Cerebellar nuclear complex (tissue), 1 donor: ENCODE measurements at regions not wholly inside any gene's neighbourhood (a gene's known extent, or its start where the extent isn't known, plus 50 kb on each side); places are given as distances from the start of the nearest gene placed in this dataset.

Experiments used
- DNase-seq, 2 experiments: peaks; one replicate each; lab custom pipeline; 2025; lab: John Stamatoyannopoulos, UW

DNA sequence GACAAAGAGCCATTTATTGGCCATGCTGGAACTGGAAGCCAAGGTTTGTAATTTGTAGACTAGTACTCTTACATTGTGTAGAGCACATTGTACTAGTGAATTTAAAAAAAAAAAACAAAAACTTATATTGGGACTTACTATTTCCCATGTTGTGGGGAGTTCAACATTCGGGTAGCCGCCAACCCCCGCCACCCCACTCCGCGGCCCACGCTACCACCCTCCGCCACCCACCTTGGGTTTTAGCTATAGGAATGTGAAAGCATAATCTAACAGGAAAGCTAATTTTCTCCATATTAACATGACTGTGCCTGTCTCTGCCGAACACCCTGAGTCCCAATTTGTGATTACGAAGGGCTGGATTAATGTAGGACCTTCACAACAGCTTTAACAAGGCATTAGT lies 275.8 kb downstream of the FIGN start:
- no peak for DNase-seq

DNA sequence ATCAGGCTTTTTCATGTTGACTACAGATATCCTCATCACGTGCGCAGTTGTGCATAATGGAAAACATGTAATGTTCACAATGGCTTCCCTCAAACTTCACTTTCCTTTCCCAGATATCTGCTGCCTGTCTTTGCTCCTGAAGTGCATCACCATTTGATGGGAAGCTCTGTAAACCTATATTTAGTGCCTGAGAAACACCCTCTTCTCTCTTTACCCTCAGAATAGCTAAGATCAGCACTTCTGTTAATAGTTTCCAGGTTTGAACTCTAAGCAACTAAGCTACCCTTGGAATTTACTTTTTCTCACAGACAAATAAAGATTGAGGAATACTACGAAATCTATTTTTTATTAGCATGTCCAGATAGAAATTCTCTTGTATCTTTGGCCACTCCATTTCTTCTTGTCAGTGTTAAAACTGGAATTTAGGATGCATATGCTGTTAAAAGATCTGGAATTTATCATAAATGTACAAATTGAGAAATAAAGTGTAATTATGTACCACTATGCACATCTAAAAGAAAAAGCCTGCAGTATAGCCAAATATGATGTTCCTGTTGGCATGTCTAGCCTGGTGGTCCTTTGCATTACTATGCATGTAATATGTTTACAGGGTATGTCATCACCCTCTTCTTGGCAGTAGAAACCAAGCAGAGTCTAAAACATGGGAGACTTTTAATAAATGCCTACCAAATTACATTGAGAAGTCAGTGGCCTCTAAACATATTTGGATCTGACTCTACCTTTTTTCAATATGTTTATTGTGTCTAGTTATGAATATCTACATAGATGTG lies 278.7 kb downstream of the FIGN start:
- DNase-seq: no peak

DNA sequence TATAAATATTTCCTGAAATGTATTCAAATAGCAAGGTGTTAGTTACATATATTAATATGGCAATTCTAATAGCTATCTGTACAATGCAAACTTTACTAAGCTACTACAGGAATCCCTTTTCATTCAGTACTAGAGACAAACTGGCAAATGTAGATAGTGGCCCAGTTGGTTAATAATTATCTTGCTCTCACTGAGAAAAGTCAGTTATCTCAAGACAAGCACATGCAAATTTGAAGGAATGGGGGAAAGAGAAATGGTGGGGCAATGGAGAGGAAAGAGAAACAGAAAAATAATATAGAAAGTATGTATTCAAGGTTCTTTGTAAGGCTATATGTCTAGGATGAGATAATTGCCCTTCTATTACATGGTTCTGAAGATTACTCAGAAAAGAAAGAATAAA lies 280.0 kb downstream of the FIGN start:
- DNase-seq: no peak

DNA sequence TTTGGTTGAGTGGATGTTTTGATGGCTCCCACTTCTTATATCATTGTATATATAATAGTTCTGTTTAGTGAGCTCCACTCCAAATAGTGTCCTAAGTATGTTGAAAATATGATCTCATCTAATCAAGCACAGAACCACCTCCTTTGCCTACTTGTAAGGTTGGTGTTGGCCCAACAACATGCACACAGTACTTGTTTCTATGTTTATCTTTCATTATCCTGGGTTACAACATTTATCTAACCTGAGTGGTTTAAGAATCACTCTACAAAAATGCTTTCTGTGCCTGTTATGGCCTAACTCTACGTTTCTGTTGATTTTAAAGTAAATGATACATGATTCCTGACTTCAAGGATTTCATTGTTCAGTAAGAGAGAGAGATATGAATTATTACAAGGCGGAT lies 281.9 kb downstream of the FIGN start:
- no peak for DNase-seq

DNA sequence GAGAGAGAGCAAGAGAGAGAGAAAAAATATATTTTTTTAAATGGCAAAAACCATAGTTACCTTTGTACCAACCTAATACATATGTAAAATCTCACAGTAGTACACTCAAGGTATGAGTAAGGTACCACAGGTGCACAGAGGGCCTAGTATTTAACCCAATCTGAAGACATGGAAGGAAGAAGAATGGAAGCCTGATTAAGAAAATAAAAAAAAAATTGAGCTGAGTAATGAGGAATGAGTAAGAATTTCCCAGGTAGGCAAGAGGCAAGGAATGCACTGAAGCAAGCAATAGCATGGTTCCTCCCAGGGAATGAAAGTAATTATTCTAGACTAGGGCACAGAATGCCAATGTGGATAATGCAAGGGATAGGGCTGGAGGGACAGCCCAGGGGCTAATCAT lies 294.2 kb downstream of the FIGN start:
- no peak for DNase-seq

DNA sequence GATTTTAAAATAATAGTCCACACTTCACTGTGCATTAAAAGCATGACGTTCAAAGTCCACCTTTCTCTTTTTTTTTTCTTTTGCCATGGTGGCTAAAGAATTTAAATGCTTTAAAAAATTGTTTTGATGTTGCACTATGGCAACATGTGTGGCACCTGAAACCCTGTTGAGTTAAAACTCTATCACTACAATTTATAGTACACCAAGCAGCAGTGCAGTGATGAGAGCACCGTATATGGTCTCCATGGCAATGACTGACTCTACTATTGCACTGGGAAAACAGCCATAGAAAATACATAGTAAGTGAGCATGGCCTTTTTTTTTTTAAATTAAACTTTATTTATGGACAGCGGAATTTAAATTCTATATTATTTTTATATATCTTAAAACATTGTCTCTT lies 298.8 kb downstream of the FIGN start:
- DNase-seq: no peak

DNA sequence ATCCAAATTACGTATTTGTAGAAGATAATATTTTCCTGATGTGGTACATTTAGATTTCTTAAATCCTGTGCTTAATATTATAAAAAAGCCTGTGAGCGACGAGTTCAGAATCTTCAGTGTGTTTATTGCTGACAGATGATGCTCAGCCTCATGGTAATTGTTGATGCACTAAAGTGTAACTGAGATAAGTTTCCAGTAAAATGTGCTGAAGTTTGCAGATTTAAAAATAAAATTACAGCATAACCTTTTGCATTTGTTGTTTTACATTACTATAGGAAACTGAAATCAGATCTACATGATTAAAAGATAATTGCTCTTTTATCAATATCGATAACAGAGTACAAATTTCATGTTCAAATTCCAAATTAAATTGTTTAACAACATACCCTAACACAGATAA lies 307.6 kb downstream of the FIGN start:
- no peak for DNase-seq

DNA sequence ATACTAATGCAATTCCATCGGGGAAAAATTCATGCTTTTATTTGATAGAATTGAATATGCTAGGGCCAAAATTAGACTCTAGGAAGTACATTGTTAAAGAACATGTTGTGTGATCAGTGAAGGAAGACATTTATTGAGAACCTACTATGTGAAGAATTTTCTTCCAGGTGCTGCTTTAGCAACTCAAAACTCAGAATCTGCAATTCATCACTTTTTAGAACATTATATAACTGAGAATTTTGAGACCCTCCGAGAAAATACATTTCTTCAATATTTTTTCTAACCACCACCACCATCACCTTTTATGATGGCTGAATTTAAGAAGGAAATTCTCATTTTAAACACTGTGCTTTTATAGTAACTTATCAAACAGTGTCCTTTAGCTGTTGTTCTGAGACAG lies 315.2 kb downstream of the FIGN start:
- no peak for DNase-seq

DNA sequence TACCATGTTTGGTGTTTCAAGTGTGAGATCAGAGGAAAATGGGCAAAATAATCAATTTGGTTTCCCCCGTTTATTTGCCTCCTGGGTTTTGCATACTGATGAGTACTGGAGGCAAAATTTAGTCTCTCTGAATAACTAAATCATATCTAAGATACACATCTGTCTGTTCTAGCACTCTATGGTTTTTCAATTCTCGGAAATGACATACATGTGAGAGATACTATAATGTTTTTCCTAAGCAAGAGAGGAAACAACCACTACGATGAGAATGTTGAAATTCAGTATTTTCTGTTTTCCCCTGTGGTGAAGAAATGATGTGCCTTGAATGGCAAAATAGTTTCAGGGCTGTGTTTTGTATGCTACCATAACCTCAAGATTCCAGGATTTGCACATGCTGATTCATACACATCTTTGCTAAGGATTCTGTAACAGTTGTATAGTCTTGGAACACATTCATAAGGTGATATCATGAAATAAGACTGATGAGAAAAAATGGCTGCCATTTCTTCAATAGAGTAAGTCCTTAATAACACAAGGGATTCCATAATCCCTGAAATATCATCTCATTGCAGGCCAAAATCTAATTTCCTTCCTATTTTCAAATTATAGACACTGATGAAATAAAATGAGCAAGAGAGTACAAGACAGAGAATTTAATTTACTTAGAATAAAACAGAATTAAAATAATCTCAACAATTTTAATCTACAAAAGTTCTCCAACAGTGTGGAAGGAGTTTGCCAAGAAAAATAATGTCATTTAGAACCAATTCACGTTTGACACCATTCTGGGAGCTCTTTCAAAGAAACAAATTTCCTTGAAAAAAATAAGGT lies 316.6 kb downstream of the FIGN start:
- DNase-seq: no peak

DNA sequence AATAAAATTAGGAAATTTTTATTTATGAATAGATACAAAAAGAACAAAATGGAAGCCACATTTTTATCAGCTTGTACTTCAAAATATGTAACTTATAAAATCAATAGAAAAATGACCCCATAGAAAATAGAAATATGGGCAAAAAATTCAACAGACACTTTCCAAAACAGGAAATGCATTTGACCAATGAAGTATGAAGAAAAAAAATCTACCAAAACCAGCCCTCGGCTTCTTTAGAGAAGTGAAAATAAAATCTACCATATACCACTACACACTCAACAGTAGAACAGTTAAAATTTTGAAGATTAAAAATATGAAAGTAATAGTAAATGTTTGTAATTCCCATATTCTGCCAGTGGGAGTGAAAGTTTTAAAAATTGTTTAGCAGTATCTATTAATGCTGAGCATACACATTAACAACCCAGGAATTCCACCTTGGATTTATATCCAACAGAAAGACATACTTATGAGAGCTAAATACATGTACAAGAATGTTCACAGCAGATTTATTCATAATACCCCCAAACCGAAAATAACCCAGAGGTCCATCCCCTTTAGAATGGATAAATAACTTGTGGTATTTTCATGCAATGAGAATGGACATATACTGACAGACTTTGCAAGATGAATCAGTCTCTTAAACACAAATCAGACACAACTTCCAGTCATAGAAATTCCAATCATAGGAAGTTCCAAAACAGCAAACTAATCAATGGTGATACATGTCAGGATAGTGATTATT lies 318.0 kb downstream of the FIGN start:
- DNase-seq: no peak

DNA sequence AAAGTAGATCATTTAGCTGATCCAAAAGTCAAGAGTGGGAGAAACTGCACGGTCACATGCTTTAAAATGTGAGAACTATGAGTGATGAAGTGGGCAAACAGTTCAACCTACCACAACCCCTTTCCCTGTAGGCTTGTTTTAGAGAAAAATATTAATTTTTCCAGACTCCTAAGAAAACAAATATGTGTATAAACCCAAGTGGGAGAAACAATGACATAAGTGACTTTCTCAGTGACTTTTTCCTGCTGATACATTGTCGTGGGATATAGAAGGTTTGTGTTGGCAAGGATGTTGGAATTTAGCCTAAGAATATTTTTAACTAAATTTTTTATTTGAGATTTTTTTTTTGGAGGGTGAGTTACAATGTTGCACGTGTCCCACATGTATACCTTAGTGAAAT lies 321.7 kb downstream of the FIGN start:
- no peak for DNase-seq

DNA sequence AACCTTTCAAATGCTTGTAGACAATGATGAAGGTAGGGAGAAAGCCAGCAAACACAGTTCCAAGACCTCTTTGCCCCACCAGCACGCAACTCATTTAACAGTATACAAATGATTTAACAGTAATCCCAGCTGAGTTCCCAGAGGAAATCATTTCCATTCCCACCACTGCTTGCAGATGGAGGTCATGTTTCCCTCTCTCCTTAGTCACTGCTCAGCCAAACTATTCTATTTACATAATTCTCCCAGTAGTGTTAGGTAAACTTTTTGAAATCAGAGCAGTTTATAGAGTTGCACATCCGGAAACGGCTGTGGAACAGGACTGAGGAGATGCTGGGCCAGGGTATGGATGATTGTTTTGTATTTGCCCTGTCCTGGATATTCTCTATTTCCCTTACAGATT lies 328.5 kb downstream of the FIGN start:
- DNase-seq: no peak

DNA sequence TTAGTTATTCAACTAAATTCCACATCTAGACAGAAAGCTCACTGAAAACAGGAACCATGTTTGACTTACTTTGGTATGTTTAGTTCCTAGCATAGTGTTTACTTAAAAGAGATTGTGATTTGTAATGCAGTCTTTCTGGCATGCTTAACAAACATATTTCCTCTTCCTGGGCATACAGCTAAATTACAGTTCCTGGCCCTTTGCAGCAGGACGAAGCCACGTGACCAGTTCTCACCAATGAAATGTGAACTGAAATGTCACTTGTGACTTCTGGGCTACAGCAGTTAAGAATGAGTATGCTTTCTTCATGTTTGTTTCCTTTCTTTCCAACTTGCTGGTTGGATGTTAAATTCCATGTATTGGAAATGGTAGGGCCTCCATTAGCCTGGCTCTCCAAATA lies 330.5 kb downstream of the FIGN start:
- no peak for DNase-seq

DNA sequence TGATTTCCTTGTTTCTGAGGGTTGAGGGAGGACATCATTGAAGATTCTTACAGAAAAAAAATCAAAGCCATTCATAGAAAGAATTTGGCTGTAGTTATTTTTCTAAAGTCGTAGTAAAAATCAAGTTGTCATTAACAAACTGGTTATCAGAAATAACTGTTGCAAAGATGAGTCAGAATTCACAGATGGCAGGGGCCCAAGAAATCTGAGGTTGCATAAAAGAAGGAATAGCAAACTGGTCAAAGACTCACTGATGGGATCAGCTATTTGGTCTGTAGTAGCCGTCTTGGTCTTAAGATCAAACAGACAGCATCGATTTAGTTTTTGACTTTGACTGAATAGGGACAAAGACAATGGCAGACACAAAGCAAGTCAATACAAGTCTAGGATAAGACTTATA lies 334.3 kb downstream of the FIGN start:
- no peak for DNase-seq

DNA sequence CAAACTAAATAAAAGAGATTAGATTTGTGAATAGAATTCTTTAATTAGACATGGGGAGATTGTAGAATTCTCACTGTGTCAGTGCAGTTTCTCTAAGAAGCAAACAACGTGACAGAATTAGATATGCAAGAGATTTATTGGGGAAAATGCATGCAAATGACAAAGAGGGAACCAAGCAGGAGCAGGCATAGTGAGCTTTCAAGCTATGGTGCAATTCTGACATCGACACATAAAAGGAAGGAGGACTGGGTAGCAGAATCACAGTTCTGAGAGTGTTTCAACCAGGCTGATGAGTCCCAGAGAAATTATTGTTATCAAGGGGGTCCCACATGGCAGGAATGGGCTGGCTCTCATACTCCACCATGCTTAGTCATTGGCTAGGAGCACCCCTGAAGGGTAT lies 338.4 kb downstream of the FIGN start:
- DNase-seq: no peak

DNA sequence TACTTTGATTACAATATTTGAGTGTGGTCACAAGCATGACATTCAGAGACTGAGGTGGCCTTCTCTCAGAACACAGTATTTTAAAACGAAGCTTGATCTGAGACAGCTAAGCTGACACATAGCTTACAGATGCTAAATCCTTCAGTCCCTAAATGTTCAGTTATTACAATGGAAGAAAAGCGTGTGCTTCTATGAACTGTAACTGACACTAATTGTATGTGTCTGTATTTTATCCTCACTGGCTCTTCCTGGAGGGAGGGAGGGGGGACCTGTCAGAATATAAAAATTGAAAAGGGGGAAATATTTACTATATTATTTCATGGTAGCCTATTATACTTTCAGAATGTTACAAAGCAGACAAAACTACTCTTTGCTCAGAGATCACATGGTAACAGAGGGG lies 340.2 kb downstream of the FIGN start:
- DNase-seq: no peak

DNA sequence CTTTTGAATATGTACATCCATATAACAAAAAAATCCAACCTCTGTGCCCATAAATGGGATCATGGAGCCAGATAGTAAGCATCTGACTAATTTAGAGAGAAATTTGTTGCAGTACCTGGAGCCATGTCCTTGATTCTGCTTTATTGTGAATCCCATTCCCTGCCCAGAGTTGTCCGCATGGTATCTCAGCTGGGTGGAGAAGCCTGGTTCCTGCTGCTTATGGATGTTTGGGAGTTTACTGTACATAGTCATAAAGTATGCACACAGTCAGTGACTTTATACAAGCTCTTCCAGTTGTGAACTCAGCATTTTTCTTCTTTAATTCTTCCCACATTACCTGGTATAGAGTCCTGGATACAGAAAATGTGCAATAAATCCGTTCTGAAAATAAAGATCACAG lies 346.0 kb downstream of the FIGN start:
- DNase-seq: no peak

DNA sequence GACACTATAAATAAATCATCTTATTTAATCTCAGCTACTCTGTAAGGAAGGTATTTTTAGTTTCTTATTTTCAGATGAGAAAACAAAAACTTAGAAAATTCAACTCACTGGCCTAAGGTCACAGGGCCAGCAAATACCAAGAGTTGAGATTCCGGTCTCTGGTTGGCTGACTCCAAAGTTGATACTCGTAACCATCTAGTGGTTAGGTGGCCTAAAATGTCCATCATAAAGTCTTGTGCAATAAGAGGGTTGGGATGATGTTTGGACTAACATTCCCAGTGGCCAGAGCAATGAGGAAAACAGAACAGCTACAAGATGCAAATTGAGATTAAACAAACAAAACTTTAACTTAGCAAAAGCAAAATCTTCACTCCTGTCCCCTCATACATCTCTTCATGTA lies 360.3 kb downstream of the FIGN start:
- no peak for DNase-seq

DNA sequence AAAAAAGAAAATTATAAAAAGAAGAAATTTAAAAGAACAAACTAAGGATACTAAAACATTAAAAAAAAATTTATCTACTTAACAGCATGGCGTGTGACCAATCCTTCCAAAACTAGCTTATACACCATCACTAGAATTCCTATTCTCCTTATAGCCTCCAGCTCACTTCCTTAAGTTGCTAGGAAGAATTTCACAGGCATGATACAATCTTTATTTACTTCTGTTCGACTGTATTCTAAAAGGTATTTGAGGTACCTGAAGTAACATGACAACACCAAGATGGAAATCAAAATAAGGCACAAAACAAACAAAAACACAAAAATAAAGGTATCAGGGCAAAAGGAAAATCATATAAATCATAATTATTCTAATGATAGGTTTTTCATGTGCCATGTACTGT lies 360.7 kb downstream of the FIGN start:
- no peak for DNase-seq

DNA sequence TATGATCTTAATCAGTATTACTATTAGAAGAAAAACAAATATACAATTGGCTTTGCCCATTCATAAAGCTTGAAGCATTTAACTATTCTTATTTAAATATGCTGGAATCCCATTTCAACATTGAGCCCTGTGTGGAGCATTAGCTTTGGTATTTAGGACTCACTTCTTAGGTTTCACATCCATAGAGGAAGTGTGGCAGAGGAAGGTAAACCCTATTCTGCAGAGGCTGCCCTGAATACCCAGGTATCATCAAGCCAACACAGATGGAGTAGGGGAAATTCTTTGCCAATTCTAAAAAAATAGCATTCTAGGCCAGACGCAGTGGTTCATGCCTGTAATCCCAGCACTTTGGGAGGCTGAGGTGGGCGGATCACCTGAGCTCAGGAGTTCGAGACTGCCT lies 361.5 kb downstream of the FIGN start:
- DNase-seq: no peak

DNA sequence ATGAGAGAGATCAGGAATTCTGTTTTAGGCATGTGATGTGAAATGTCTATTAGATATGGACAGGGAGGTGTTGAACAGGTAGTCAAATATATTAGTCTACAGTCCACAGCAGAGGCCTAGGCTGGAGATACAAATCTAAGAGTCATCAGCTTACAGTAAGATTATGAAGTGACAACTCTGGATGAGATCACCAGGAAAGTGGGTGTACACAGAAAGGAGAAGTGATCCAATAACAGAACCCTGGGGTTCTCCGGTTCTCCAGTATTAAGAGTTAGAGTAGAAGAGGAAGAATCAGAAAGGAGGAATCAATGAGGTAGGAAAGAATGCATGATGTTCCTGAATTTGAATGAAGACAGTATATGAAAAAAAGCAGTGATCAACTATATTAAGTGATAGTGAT lies 362.3 kb downstream of the FIGN start:
- no peak for DNase-seq

DNA sequence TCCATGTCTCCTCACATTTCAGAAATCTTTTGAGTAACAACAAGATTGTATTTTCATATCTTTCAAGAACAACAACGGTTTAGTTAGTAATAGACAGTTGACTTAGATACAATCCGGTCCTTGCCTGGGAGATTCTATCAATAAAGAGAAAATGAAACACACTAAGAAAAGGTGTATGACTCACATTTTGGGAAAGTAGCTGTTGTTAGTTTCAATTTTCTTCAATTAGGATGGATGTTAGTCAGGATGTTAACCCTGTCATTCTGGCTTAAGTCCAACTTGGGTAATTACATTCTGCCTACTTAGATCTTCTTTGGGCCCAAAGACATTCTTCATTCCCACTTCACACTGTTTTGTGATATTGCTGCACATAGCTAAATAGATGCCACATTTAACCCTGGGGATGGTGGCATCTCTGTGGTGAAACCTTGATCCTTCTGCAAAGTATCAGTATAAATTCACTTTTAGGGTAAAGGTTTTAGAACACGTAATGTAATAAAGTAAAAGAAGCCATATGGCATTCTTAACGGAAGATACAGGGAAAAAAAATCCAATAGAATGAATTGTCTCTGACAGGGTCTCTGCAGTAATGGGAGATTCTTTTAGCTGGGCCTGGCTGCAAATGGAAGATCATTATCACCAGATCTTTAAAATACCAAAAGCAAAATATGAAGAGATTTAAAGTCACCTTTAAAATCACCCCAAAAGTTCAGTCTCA lies 365.5 kb downstream of the FIGN start:
- no peak for DNase-seq
